ENCODE measurements at regions not wholly inside any gene's neighbourhood (a gene's known extent, or its start where the extent isn't known, plus 50 kb on each side); places are given as distances from the start of the nearest gene placed in this dataset.
"Not testable (repeated sequence)": the region's sequence is repeated elsewhere in the genome, so short reads cannot be mapped to it uniquely, and the experiment has no call there.

DNA sequence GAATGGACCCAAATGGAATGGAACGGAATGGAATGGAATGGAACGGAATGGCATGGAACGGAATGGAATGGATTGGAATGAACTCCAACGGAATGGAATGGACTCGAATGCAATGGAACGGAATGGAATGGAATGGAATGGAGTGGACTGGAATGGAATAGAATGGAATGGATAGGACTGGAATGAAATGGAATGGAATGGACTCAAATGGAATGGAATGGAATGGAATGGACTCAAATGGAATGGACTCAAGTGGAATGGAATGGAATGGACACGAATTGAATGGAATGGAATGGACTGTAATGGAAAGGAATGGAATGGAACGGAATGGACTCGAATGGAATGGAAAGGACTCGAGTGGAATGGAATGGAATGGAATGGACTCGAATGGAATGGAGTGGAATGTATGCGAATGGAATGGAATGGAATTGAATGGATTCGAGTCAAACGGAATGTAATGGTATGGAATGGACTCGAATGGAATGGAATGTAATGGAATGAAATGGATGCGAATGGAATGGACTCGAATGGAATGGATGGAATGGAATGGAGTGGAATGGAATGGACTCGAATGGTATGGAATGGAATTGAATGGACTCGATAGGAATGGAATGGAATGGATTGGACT lies 101.0 kb upstream of the FBXO28 start:
- peaks cover 12% of the 10 kb centered on the region for H3K9me3 ChIP-seq (ENCODE audit: control insufficient read depth, insufficient read depth, low read length)
- H3K27me3 ChIP-seq (ENCODE audit: control insufficient read depth, insufficient read depth, low read length); DNase-seq (ENCODE audit: low read depth in 4 of 6, low spot score in 6 of 6): not testable (repeated sequence)

DNA sequence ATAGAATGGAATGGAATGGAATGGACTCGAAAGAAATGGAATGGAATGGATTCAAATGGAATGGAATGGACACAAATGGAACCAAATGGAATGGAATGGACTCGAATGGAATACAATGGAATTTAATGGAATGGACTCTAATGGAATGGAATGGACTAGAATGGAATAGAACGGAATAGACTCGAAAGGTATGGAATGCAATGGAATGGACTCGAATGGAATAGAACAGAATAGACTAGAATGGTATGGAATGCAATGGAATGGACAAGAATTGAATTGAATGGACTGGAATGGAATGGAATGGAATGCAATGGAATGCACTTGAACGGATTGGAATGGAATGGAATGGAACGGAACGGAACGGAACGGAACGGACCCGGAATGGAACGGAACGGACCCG lies 101.7 kb upstream of the FBXO28 start:
- not testable (repeated sequence) for DNase-seq (ENCODE audit: low read depth in 4 of 6, low spot score in 6 of 6); H3K4me3 ChIP-seq (ENCODE audit: low read depth, low read length); H3K27me3 ChIP-seq (ENCODE audit: control insufficient read depth, insufficient read depth, low read length); H3K36me3 ChIP-seq (ENCODE audit: control insufficient read depth, insufficient read depth, low read length); H3K27ac ChIP-seq (ENCODE audit: low read depth, low read length); H3K4me1 ChIP-seq (ENCODE audit: control insufficient read depth, insufficient read depth, low read length)
- 91% methylated on average over 13 of the region's 15 CpGs for WGBS (ENCODE audit: insufficient coverage)
- H3K9me3 ChIP-seq (ENCODE audit: control insufficient read depth, insufficient read depth, low read length) = peaks cover 12% of the 10 kb centered on the region

More for the DNA sequence above, 101.0 kb upstream of the FBXO28 start:
- not testable (repeated sequence) for H3K27ac ChIP-seq (ENCODE audit: low read depth, low read length); H3K4me3 ChIP-seq (ENCODE audit: low read depth, low read length); H3K4me1 ChIP-seq (ENCODE audit: control insufficient read depth, insufficient read depth, low read length); H3K36me3 ChIP-seq (ENCODE audit: control insufficient read depth, insufficient read depth, low read length)
- WGBS (ENCODE audit: insufficient coverage) = 94% methylated on average over 19 of the region's 19 CpGs

DNA sequence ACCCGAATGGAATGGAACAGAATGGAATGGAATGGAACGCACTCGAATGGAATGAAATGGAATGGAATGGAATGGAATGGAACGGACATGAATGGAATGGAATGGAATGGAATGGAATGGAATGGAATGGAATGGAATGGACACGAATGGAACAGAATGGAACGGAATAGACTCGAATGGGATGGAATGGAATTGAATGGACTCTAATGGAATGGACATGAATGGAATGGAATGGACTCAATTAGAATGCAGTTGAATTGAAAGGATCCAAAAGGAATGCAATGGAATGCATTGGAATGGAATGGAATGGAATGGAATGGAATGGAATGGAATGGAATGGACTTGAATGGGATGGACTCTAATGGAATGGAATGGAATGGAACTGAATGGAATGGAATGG lies 102.2 kb upstream of the FBXO28 start:
- H3K9me3 ChIP-seq (ENCODE audit: control insufficient read depth, insufficient read depth, low read length) = peaks cover 12% of the 10 kb centered on the region
- H3K27me3 ChIP-seq (ENCODE audit: control insufficient read depth, insufficient read depth, low read length); DNase-seq (ENCODE audit: low read depth in 4 of 6, low spot score in 6 of 6); H3K36me3 ChIP-seq (ENCODE audit: control insufficient read depth, insufficient read depth, low read length); H3K4me1 ChIP-seq (ENCODE audit: control insufficient read depth, insufficient read depth, low read length); H3K4me3 ChIP-seq (ENCODE audit: low read depth, low read length); H3K27ac ChIP-seq (ENCODE audit: low read depth, low read length): not testable (repeated sequence)
- 71% methylated on average over 7 of the region's 7 CpGs for WGBS (ENCODE audit: insufficient coverage)

DNA sequence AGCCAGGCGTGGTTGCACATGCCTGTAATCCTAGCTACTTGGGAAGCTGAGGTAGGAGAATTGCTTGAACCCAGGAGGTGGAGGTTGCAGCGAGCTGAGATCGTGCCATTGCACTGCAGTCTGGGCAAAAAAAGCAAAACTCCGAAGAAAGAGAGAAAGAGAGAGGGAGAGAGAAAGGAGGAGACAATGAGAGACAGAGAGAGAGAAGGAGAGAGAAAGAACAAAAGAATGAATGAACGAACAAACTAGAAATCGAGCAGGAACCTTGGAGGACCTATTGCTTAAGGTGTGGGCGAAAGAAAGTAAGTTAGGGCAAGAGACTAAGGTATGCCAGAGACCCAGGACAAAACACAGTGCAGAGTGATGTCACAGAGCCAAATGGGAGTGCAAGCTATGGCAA lies 102.8 kb upstream of the FBXO28 start:
- not testable (repeated sequence) for H3K4me3 ChIP-seq (ENCODE audit: low read depth, low read length); H3K36me3 ChIP-seq (ENCODE audit: control insufficient read depth, insufficient read depth, low read length); H3K4me1 ChIP-seq (ENCODE audit: control insufficient read depth, insufficient read depth, low read length); H3K27ac ChIP-seq (ENCODE audit: low read depth, low read length); DNase-seq (ENCODE audit: low read depth in 4 of 6, low spot score in 6 of 6); H3K27me3 ChIP-seq (ENCODE audit: control insufficient read depth, insufficient read depth, low read length)
- WGBS (ENCODE audit: insufficient coverage) = 98% methylated on average over 5 of the region's 7 CpGs
- peaks cover 12% of the 10 kb centered on the region for H3K9me3 ChIP-seq (ENCODE audit: control insufficient read depth, insufficient read depth, low read length)

DNA sequence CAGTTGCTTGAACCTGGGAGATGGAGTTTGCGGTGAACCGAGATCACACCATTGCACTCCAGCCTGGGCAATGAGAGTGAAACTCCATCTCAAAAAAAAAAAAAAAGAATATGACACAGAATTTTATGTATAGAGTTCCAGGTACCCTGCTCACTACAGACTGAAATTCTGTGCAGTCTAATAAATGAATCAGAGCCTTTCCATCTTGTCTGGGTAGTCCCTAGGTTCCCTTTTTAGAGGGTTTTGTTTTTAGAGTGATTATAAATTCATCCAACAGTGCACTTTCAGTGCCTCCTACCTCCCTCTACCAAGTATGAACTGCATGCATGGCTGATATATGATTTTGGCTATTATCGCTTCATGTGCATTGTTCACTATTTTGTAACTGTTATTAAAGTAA lies 107.9 kb upstream of the FBXO28 start:
- not testable (repeated sequence) for H3K36me3 ChIP-seq (ENCODE audit: control insufficient read depth, insufficient read depth, low read length); DNase-seq (ENCODE audit: low read depth in 4 of 6, low spot score in 6 of 6); H3K27me3 ChIP-seq (ENCODE audit: control insufficient read depth, insufficient read depth, low read length); H3K4me1 ChIP-seq (ENCODE audit: control insufficient read depth, insufficient read depth, low read length); H3K9me3 ChIP-seq (ENCODE audit: control insufficient read depth, insufficient read depth, low read length); H3K27ac ChIP-seq (ENCODE audit: low read depth, low read length); H3K4me3 ChIP-seq (ENCODE audit: low read depth, low read length)
- no CpG with 5 or more reads among the region's 3 CpGs for WGBS (ENCODE audit: insufficient coverage)

DNA sequence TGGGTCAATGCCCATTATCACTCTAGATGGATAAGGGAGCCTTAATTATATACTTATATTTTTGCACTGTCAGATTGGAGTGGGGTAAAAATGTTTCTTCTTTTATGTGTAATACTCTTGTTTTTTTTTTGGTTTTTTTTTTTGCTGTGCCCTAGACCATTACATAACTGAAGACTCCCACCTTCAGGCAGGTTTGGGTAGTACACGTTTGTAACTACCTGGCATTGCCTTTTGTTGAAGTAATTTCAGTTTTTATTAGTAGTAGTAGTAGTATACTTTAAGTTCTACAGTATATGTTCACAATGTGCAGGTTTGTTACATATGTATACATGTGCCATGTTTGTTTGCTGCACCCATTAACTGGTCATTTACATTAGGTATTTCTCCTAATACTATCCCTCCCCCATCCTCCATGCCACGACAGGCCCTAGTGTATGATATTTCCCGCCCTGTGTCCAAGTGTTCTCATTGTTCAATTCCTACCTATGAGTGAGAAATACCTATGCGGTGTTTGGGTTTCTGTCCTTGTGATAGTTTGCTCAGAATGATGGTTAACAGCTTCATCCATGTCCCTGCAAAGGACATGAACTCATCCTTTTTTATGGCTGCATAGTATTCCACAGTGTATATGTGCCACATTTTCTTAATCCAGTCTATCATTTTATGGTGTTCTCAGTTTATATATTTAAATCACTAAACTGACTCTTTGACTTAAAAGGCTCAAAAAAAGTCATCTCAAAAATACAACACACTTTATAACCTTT lies 109.2 kb upstream of the FBXO28 start:
- H3K9me3 ChIP-seq (ENCODE audit: control insufficient read depth, insufficient read depth, low read length); H3K27me3 ChIP-seq (ENCODE audit: control insufficient read depth, insufficient read depth, low read length); H3K4me1 ChIP-seq (ENCODE audit: control insufficient read depth, insufficient read depth, low read length); DNase-seq (ENCODE audit: low read depth in 4 of 6, low spot score in 6 of 6); H3K27ac ChIP-seq (ENCODE audit: low read depth, low read length); H3K4me3 ChIP-seq (ENCODE audit: low read depth, low read length); H3K36me3 ChIP-seq (ENCODE audit: control insufficient read depth, insufficient read depth, low read length): not testable (repeated sequence)
- no CpG with 5 or more reads among the region's 4 CpGs for WGBS (ENCODE audit: insufficient coverage)

DNA sequence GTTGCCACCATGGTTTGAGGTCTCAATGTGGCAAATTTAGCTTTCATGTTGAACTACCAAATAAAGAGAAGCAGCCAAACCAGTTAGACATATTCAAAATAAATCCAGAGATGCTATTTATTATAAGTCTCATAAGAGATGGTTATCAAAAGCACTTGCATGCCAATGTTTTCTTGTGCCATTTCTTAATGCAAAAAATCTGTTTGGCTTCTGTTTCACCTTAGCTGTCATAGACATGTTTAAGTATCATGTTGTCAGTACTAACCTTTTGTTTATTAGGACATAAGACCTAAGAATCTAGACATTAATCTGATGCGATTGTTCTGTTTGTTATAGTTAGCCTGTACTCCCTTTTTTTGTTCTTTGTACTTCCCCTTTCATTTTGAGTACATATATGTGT lies 110.0 kb upstream of the FBXO28 start:
- H3K27me3 ChIP-seq (ENCODE audit: control insufficient read depth, insufficient read depth, low read length); H3K9me3 ChIP-seq (ENCODE audit: control insufficient read depth, insufficient read depth, low read length); DNase-seq (ENCODE audit: low read depth in 4 of 6, low spot score in 6 of 6); H3K4me1 ChIP-seq (ENCODE audit: control insufficient read depth, insufficient read depth, low read length); H3K36me3 ChIP-seq (ENCODE audit: control insufficient read depth, insufficient read depth, low read length); H3K27ac ChIP-seq (ENCODE audit: low read depth, low read length); H3K4me3 ChIP-seq (ENCODE audit: low read depth, low read length): not testable (repeated sequence)
- WGBS (ENCODE audit: insufficient coverage) = no CpG with 5 or more reads among the region's 1 CpG

DNA sequence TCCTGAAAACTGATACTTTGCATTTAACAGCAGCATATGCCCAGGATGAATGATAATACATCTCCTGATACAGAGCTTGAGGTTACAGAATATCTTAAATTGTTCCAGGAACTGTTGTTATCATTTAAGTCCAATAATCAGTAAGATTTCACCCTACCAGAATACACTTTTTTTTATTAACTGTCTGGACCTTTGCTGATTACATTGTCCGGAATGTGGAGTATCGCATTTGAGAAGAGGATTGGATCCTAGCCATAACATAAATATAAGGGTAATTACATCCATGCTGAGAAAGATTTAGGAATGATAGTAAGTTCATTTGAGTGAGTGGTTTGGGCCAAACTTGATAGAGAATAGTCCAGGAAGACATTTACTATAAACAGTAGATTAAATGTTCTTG lies 112.2 kb upstream of the FBXO28 start:
- H3K4me1 ChIP-seq (ENCODE audit: control insufficient read depth, insufficient read depth, low read length); H3K27me3 ChIP-seq (ENCODE audit: control insufficient read depth, insufficient read depth, low read length); H3K9me3 ChIP-seq (ENCODE audit: control insufficient read depth, insufficient read depth, low read length); H3K36me3 ChIP-seq (ENCODE audit: control insufficient read depth, insufficient read depth, low read length); H3K4me3 ChIP-seq (ENCODE audit: low read depth, low read length); DNase-seq (ENCODE audit: low read depth in 4 of 6, low spot score in 6 of 6); H3K27ac ChIP-seq (ENCODE audit: low read depth, low read length): not testable (repeated sequence)
- WGBS (ENCODE audit: insufficient coverage) = no CpG with 5 or more reads among the region's 2 CpGs

DNA sequence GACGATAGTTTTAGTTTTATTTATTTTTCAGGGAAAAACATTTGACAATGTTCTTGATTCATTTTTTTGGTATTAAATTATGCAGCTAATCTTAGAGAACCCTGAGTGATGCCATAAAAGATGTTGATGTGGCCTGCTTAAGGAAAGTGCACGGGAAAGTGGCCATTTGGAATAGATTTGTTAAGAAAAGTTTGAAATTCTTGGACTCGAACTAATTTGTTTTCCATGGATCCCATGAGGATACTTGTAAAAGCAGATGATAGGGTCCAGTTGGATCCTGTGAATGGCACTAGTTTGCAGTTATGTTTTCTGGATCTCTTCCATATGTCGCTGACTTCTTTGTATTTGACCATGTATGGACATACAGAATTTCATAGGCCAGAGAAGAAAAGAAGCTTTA lies 114.2 kb upstream of the FBXO28 start:
- 100% methylated on average over 1 of the region's 4 CpGs for WGBS (ENCODE audit: insufficient coverage)
- H3K4me1 ChIP-seq (ENCODE audit: control insufficient read depth, insufficient read depth, low read length); H3K36me3 ChIP-seq (ENCODE audit: control insufficient read depth, insufficient read depth, low read length); DNase-seq (ENCODE audit: low read depth in 4 of 6, low spot score in 6 of 6); H3K27ac ChIP-seq (ENCODE audit: low read depth, low read length); H3K9me3 ChIP-seq (ENCODE audit: control insufficient read depth, insufficient read depth, low read length); H3K4me3 ChIP-seq (ENCODE audit: low read depth, low read length); H3K27me3 ChIP-seq (ENCODE audit: control insufficient read depth, insufficient read depth, low read length): not testable (repeated sequence)

Measured in spinal cord (tissue), 9 donors.